ENCODE measurements at regions not wholly inside any gene's neighbourhood (a gene's known extent, or its start where the extent isn't known, plus 50 kb on each side); places are given as distances from the start of the nearest gene placed in this dataset.

DNA sequence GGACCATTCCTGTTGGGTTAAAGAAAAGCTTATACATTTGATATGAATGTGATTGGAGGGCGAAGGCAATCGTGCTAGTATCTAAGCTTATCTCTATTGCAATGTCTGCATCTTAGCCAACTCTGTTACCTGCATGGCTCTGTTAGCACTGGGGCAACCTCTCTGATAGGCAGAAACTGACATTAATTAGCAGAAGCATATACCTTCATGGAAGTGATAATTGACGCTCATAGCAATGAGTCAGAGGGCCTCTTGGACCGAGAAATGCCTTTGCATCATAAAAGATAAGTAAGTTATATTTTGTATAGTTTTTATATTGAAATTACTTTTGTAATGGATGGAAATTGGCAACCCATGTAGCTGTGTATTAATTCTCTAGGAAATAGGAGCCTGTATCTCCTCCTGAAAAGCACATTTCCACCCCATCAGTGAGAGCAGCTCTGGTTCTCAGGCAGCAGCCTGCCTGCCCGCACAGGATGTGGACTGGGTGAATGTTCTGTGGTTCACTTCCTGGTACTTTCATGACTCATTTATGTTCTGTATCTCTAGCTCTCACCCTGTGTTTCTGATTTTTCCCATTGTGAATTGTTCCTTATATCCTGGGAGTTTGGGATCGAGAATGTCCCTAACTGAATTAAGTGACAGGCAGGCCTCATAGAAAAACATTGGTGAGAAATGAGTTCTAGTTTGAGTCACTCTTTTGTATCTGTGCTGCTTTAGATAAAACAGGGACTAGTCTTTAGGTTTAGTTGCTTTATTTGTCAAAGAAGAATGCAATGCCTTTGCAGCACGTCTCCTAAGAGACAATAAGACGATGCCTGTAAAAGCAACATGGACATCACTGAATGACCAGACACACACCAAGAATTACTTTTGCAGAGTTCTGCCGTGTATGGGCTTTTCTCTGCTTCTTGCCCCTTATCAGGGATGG, 344.9 kb downstream of the DCDC2C start:
- no peak for TF ChIP-seq RCOR1 (conservative IDR thresholded peaks at IDR 0.05; ENCODE audit: low read depth, low read length)
- TF ChIP-seq RAD21 (IDR thresholded peaks at IDR 0.05; ENCODE audit: insufficient read depth, low read depth, low read length) = no peak
- TF ChIP-seq, protein P1, sequence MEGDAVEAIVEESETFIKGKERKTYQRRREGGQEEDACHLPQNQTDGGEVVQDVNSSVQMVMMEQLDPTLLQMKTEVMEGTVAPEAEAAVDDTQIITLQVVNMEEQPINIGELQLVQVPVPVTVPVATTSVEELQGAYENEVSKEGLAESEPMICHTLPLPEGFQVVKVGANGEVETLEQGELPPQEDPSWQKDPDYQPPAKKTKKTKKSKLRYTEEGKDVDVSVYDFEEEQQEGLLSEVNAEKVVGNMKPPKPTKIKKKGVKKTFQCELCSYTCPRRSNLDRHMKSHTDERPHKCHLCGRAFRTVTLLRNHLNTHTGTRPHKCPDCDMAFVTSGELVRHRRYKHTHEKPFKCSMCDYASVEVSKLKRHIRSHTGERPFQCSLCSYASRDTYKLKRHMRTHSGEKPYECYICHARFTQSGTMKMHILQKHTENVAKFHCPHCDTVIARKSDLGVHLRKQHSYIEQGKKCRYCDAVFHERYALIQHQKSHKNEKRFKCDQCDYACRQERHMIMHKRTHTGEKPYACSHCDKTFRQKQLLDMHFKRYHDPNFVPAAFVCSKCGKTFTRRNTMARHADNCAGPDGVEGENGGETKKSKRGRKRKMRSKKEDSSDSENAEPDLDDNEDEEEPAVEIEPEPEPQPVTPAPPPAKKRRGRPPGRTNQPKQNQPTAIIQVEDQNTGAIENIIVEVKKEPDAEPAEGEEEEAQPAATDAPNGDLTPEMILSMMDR (IDR thresholded peaks at IDR 0.05 in 2 of 3, conservative IDR thresholded peaks at IDR 0.05 in 1 of 3; ENCODE audit: control insufficient read depth in 2 of 3, extremely low read depth in 1 of 3, insufficient read depth in 1 of 3, low read depth in 3 of 3, low read length in 3 of 3) = no peak
- TF ChIP-seq SMARCA5 (IDR thresholded peaks at IDR 0.05) = no peak
- TF ChIP-seq, protein P2, sequence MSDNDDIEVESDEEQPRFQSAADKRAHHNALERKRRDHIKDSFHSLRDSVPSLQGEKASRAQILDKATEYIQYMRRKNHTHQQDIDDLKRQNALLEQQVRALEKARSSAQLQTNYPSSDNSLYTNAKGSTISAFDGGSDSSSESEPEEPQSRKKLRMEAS (IDR thresholded peaks at IDR 0.05; ENCODE audit: low read depth, low read length) = no peak
- TF ChIP-seq, protein P3, sequence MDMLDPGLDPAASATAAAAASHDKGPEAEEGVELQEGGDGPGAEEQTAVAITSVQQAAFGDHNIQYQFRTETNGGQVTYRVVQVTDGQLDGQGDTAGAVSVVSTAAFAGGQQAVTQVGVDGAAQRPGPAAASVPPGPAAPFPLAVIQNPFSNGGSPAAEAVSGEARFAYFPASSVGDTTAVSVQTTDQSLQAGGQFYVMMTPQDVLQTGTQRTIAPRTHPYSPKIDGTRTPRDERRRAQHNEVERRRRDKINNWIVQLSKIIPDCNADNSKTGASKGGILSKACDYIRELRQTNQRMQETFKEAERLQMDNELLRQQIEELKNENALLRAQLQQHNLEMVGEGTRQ (IDR thresholded peaks at IDR 0.05; ENCODE audit: borderline replicate concordance, low read depth, low read length) = no peak
- TF ChIP-seq POLR2A (IDR thresholded peaks at IDR 0.05; ENCODE audit: low read depth, low read length) = no peak
- TF ChIP-seq NFYB (IDR thresholded peaks at IDR 0.05; ENCODE audit: insufficient read depth, low read depth, low read length) = no peak
- TF ChIP-seq POLR2AphosphoS5 (IDR thresholded peaks at IDR 0.05; ENCODE audit: low read length) = no peak
- TF ChIP-seq TCF12 (IDR thresholded peaks at IDR 0.05; ENCODE audit: low read depth, low read length) = no peak

All from GM12878 (cell line).